GM12891 (cell line): ENCODE measurements at regions not wholly inside any gene's neighbourhood (a gene's known extent, or its start where the extent isn't known, plus 50 kb on each side); places are given as distances from the start of the nearest gene placed in this dataset.

Source experiments
- PAX5 ChIP-seq: IDR thresholded peaks from 2 replicates; pipeline ENCODE4 v1.6.1; 2011; ENCODE audit warnings: low read length, moderate library complexity, mild to moderate bottlenecking; ENCODE audit not compliant: insufficient read depth, severe bottlenecking
- POLR2A ChIP-seq: IDR thresholded peaks from 2 replicates; pipeline ENCODE4 v1.6.1; 2011; ENCODE audit warnings: low read depth, low read length, control low read depth
- POLR2AphosphoS5 ChIP-seq: IDR thresholded peaks from 2 replicates; pipeline ENCODE4 v1.6.1; 2011; ENCODE audit warnings: low read depth, low read length, control low read depth
- POU2F2 ChIP-seq: IDR thresholded peaks from 2 replicates; pipeline ENCODE4 v1.6.1; 2011; ENCODE audit warnings: low read depth, mild to moderate bottlenecking, control low read depth, low read length, moderate library complexity
- SPI1 ChIP-seq: IDR thresholded peaks from 2 replicates; pipeline ENCODE4 v1.6.1; 2011; ENCODE audit warnings: low read depth, low read length, control low read depth
- TAF1 ChIP-seq: IDR thresholded peaks from 2 replicates; pipeline ENCODE4 v1.6.1; 2011; ENCODE audit warnings: low read depth, low read length, control low read depth

- no peak for TF ChIP-seq POLR2AphosphoS5
- TF ChIP-seq POLR2A: no peak
- no peak for TF ChIP-seq TAF1
- no peak for TF ChIP-seq PAX5
- no peak for TF ChIP-seq SPI1
- TF ChIP-seq POU2F2: no peak
These were observed 464.9 kb upstream of the NWD2 start for GRCh38 chr4:36779601-36780000.
